ENCODE measurements at regions not wholly inside any gene's neighbourhood (a gene's known extent, or its start where the extent isn't known, plus 50 kb on each side); places are given as distances from the start of the nearest gene placed in this dataset.
"Not testable (repeated sequence)": the region's sequence is repeated elsewhere in the genome, so short reads cannot be mapped to it uniquely, and the experiment has no call there.

DNA sequence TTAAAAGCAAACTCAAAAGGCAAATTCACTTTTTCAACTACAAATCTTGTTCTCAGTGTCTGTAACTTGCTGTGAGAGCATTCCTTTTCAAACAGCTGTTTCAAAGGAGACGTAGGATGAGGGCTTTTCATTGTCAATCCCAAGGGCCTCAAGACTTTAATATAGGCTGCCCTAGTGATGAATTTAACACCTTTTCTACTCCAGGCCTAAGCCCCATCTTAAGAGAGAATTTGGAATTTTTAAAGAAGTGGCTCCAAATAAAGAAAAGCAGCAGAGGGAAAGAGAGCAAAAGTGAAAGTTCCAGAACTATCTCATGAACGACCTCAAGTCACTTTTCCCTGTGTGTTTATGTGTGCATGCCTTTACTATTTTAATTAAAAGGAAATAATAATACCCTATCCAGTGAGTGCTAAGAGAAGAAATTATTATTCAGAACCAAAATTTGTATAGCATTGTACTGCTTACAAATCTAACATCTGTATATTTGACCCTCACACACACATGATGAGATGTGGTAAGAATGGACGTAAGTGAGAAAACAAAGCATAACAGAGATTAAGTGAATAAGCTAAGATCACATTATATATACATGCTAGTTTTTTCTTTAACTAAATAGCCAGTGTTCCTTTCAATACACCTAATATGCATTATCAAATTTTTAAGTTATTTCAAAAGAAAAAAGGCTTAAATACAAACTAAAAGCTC, 196.4 kb downstream of the VGLL3 start:
- no peak for DNase-seq (ENCODE audit: low spot score)

GRCh38 chr3:86793786-86794185, 197.2 kb downstream of the VGLL3 start:
- DNase-seq (ENCODE audit: low spot score), result no peak

DNA sequence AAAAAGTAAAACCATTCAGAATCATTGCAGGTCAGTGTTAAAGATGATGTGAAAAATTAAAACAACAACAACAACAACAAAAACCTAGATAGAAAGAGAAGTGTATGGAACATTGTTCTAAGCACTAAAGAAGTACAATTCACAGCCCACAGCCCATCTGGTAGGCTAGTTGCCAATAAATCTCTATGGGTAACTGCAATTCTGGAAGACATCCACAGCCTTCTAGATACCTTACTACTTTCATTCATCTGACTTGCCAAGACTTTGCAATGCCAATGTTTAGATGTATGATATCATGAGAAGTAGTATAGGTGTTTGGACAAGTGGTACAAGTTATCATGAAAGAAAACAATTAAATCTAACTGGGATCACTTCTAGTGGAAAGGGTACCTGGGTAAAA, 198.6 kb downstream of the VGLL3 start:
- DNase-seq (ENCODE audit: low spot score), result no peak

DNA sequence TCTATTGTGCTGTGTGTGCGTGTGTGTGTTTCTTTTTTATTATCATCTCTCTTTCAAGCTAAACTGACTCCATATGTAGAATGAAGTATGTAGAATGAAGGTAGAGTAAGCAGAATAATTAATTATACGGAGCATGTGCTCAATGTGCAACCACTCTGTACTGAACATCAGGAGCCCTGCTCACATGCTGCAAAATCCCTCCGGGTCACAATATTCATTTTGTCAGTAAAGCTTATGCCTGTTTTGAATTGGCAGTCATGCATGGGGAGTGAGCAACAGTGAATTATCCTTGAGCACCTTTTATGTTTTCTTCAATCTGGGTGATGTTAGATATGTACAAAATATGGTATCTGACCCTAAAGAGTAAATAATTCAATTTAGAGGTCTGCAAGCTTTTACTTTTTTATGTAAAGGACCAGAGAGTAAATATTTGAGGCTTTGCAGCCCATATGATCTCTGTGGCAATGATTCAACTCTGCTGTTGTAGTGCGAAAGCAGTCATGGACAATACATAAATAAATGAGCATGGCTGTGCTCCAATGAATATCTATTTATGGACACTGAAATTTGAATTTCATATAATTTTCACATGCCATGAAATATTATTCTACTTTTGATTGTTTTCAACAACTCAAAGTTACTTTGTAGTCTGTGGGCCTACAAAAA, 199.9 kb downstream of the VGLL3 start:
- no peak for DNase-seq (ENCODE audit: low spot score)

DNA sequence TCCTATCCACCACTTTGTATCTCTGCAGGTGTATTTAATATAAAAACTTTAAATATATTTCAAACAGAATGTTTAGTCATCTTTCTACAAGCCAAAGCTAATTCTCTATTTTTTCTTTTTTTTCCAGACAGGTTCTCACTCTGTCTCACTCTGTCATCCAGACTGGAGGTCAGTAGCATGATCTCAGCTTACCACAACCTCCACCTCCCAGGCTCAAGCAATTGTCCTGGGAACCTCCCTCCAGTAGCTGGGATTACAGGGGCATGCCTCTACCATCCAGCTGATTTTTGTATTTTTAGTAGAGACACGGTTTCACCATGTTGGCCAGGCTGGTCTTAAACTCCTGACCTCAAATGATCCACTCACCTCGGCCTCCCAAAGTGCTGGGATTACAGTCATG, 202.6 kb downstream of the VGLL3 start:
- DNase-seq (ENCODE audit: low spot score), result no peak

- no peak for DNase-seq (ENCODE audit: low spot score)
Observed at GRCh38 chr3:86787091-86787490, 203.9 kb downstream of the VGLL3 start.

DNA sequence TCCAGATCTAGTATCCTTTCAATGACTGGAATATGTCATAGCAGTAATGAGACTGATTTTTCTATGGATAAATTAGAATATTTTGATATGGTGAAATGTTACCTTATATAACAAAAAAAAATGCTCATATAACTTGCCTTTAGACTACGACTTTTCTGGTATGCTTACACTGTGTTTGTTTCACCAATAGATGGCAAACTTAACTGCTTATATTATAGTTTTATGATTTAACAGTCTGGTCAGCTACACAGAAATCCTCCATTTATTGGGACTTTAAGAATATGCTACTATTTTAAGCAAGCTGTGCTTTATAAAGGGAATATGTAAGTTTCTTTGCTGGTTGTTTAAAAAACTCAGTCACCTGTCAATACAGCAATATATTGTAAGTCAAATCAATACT, 205.6 kb downstream of the VGLL3 start:
- DNase-seq (ENCODE audit: low spot score), result no peak

GRCh38 chr3:86782866-86783265, 208.1 kb downstream of the VGLL3 start:
- no peak for DNase-seq (ENCODE audit: low spot score)

DNA sequence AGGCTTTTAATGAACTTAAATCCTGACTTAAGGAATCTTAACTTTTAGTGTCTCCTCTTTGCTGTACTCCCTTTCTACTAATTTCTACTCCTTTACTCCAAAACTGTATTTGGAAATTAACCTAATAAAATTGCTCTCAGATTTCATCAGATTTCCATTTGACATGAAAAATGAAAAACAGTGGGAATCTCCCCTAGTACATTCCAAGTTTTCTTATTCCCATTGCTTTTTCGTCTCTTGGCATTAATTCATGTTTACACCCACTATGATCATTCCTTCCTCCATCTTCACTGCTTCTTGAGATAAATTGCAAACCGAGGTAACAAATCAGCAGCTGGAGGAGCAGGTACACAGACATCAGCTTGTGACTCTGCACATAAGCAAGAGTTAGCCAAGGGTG, 208.7 kb downstream of the VGLL3 start:
- DNase-seq (ENCODE audit: low spot score), result no peak

DNA sequence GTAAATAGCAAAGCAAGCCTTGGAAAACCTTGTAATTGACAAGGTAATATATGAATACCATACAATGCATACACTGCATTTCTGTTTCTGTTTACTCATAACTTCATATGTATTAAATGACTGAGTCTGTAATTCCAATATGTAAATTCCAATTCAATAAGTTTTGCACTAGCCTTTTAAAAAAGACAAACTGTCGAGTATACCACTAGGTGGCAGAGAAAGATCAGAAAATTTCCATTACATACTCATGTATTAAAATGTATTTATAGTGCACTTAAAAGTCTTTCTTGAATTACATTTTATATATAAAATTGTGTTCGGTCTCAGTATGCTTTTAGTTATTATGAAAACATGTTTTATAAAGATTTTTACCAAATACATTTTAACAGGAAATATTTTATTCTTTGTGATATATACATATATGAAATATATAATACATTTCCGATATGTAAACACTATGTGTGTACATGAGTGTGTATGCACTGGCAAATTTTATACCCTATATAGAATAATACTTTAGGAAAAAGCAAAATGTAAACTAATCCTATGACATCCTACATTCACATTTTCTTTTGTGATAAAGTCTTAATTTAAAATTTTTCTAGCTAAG, 216.8 kb downstream of the VGLL3 start:
- peak; percentile 19 for DNase-seq (ENCODE audit: low spot score)

GRCh38 chr3:86772699-86773098, 218.2 kb downstream of the VGLL3 start:
- DNase-seq (ENCODE audit: low spot score), result no peak

DNA sequence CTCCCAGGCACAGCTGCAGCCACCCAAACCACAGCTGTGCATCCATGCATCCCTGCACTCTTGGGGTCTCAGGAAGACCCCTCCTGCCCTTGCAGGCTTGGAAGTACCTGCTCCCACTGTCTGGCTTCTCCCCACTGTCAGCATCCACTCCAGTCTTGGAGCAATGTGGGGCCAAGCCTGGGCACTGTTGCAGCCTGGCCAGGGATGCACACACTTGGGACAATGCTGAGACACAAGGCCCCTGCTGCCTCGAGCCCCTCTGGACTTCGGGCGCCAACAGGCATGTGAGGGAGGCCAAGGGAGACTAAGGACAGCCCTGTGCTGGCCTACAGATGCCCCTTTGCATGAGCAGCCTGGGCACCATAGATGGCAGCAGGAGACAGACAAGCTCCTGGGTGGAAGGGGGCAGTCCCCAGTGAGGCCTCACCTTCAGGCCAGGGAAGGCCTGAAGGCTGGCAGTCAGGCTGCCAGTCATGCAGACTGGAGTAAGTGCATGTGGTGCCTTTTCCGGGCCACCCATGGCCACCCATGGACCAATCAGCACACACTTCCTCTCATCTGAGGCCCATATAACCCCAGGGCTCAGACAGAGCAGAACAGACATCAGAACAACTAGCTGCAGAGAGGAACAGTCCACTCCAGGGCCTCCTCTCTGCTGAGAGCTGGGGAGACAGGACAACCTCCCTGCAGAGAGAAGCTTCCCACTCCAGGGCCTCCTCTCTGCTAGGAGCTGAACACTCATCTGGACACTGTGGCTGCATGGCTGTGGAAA, 219.0 kb downstream of the VGLL3 start:
- DNase-seq (ENCODE audit: low spot score), result no peak

DNA sequence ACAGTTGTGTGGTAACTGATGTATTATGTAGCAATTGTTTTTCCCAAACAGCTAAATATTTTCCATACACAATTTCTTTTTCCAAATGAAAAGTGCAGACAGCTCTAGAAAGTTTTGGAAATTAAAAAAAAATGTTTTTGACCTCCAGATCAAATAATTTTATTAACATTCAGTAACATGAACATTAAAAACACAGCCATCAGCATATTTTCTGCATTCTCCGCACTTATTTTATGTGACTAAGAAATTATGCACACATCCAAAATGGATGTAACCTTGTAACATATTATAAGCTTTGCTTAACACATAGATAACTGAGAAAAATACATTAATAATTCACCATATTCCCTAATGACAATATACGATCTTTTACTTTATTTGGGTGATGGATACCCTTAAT, 224.6 kb downstream of the VGLL3 start:
- DNase-seq (ENCODE audit: low spot score), result no peak

- DNase-seq (ENCODE audit: low spot score), result not testable (repeated sequence)
Observed at GRCh38 chr3:86757322-86758179, 233.4 kb downstream of the VGLL3 start.

DNA sequence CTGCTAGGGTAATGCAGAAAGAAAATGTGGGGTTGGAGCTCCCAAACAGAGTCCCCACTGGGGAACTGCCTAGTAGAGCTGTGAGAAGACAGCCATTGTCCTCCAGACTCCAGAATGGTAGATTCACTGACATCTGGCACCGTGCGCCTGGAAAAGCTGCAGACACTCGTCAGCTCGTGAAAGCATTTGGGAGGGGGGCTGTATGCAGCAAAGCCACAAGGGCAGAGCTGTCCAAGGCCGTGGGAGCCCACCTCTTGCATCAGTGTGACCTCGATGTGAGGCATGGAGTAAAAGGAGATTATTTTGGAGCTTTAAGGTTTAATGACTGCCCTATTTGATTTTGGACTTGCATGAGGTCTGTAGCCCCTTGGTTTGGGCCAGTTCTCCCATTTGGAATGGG, 242.9 kb downstream of the VGLL3 start:
- DNase-seq (ENCODE audit: low spot score), result no peak

- DNase-seq (ENCODE audit: low spot score), result no peak
Observed at GRCh38 chr3:86744051-86744450, 246.9 kb downstream of the VGLL3 start.

GRCh38 chr3:86743233-86743632, 247.7 kb downstream of the VGLL3 start:
- no peak for DNase-seq (ENCODE audit: low spot score)

GRCh38 chr3:86740751-86741150, 250.2 kb downstream of the VGLL3 start:
- no peak for DNase-seq (ENCODE audit: low spot score)

GRCh38 chr3:86739244-86739643, 251.7 kb downstream of the VGLL3 start:
- DNase-seq (ENCODE audit: low spot score), result no peak

- DNase-seq (ENCODE audit: low spot score), result no peak
Observed at GRCh38 chr3:86738684-86739083, 252.3 kb downstream of the VGLL3 start.

DNA sequence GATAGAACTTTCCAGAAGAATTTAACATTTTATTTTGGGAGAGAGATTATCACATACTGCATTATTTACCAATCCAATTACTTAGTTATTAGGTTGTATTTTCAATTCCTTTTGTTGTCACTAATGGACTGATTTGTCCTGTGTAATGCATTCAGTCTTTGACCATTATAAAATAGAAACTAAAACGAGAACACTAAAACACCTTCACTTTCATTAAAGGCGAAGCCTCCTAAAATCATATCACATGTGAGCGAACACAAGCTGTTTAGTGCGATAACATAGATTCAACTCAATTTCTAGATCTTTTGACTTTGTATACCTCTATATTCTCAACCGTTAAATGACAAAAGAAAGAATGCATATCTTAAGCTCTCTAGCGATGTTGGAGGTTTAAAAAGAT, 253.4 kb downstream of the VGLL3 start:
- DNase-seq (ENCODE audit: low spot score), result no peak
